ENCODE measurements at regions not wholly inside any gene's neighbourhood (a gene's known extent, or its start where the extent isn't known, plus 50 kb on each side); places are given as distances from the start of the nearest gene placed in this dataset.

DNA sequence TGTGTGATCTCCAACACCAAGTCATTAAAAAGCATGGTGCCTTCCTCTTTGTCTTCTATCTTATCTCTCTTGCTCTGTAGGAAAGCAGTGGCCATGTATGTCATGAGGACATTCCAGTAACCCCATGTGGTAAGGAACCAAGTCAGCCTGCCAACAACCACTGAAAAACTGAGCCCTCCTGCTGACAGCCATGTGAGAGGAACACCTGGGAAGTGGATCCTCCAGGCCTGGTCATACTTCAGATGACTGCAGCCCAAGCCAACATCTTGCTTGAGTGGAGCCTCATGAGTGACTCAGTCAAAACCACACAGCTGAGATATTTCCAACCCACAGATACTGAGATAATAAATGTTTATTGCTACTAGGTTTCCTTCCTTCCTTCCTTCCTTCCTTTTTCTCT is 597.3 kb downstream of the ZIC1 start:
- no peak overlapping the region for H3K27ac ChIP-seq (ENCODE audit: low read depth, low read length)
- H3K9me2 ChIP-seq (replicated peaks; ENCODE audit: control insufficient read depth, low read length), result no peaks in the 10 kb centered on the region
- no peaks in the 10 kb centered on the region for H3K79me2 ChIP-seq (ENCODE audit: control insufficient read depth, low read length)
- no peaks in the 10 kb centered on the region for H3K27me3 ChIP-seq (ENCODE audit: control insufficient read depth, low read length)
- H3K4me3 ChIP-seq (ENCODE audit: low read length), result no peak overlapping the region
- H3K36me3 ChIP-seq (ENCODE audit: control insufficient read depth, low read length), result no peaks in the 10 kb centered on the region
- no peak overlapping the region for H3K4me2 ChIP-seq (ENCODE audit: low read length)
- H4K20me1 ChIP-seq (ENCODE audit: control insufficient read depth, insufficient read depth, low read depth, low read length), result no peaks in the 10 kb centered on the region
- TF ChIP-seq EZH2phosphoT487 (IDR thresholded peaks at IDR 0.05; ENCODE audit: borderline replicate concordance, low read length), result no peak
- TF ChIP-seq CTCF (IDR thresholded peaks at IDR 0.05; ENCODE audit: low read depth, low read length, poor library complexity, severe bottlenecking), result no peak
- no peaks in the 10 kb centered on the region for H3K9me3 ChIP-seq (ENCODE audit: control insufficient read depth, insufficient read depth, low read length)
- H3K4me1 ChIP-seq (ENCODE audit: control insufficient read depth, low read length), result no peaks in the 10 kb centered on the region
- no peaks in the 10 kb centered on the region for H3F3A ChIP-seq (ENCODE audit: control insufficient read depth, insufficient read depth)

DNA sequence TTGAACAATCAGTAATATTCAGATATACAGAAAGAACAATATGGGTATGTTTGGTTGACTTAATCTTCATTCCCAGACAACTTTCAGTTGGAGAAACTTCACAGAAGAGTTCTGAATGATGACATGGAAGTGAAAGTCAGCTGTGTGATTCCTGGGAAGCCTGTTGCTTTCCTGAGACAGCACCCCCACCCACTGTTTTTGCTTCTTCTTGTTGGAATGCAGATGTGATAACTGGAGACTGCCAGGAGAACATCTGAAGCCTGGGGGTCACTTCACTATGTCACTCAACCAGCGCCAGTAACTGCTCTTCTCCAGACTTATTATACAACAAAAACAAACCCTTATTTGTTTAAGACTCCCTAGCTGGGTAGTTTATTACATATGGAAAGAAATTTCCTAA is 599.4 kb downstream of the ZIC1 start:
- Histone ChIP-seq H3K27me3 (ENCODE audit: control insufficient read depth, low read length) (no peaks in the 10 kb centered on the region), H3K4me3 (ENCODE audit: low read length) (no peak overlapping the region), H3K9me3 (ENCODE audit: control insufficient read depth, insufficient read depth, low read length) (no peaks in the 10 kb centered on the region), H3K36me3 (ENCODE audit: control insufficient read depth, low read length) (no peaks in the 10 kb centered on the region), H3K9me2 (replicated peaks; ENCODE audit: control insufficient read depth, low read length) (no peaks in the 10 kb centered on the region), H4K20me1 (ENCODE audit: control insufficient read depth, insufficient read depth, low read depth, low read length) (no peaks in the 10 kb centered on the region), H3F3A (ENCODE audit: control insufficient read depth, insufficient read depth) (no peaks in the 10 kb centered on the region), H3K4me2 (ENCODE audit: low read length) (no peak overlapping the region), H3K27ac (ENCODE audit: low read depth, low read length) (no peak overlapping the region), H3K4me1 (ENCODE audit: control insufficient read depth, low read length) (no peaks in the 10 kb centered on the region), H3K79me2 (ENCODE audit: control insufficient read depth, low read length) (no peaks in the 10 kb centered on the region)
- no peak for TF ChIP-seq CTCF (IDR thresholded peaks at IDR 0.05; ENCODE audit: low read depth, low read length, poor library complexity, severe bottlenecking)
- no peak for TF ChIP-seq EZH2phosphoT487 (IDR thresholded peaks at IDR 0.05; ENCODE audit: borderline replicate concordance, low read length)

GRCh38 chr3:148020861-148021260 is 611.7 kb downstream of the ZIC1 start:
- no peaks in the 10 kb centered on the region for H3K36me3 ChIP-seq (ENCODE audit: control insufficient read depth, low read length)
- H3K27me3 ChIP-seq (ENCODE audit: control insufficient read depth, low read length), result no peaks in the 10 kb centered on the region
- H3K79me2 ChIP-seq (ENCODE audit: control insufficient read depth, low read length), result no peaks in the 10 kb centered on the region
- H3K4me1 ChIP-seq (ENCODE audit: control insufficient read depth, low read length), result no peaks in the 10 kb centered on the region
- no peaks in the 10 kb centered on the region for H3F3A ChIP-seq (ENCODE audit: control insufficient read depth, insufficient read depth)
- H3K4me3 ChIP-seq (ENCODE audit: low read length), result no peak overlapping the region
- H3K27ac ChIP-seq (ENCODE audit: low read depth, low read length), result no peak overlapping the region
- no peaks in the 10 kb centered on the region for H3K9me2 ChIP-seq (replicated peaks; ENCODE audit: control insufficient read depth, low read length)
- H3K9me3 ChIP-seq (ENCODE audit: control insufficient read depth, insufficient read depth, low read length), result no peaks in the 10 kb centered on the region
- no peak overlapping the region for H3K4me2 ChIP-seq (ENCODE audit: low read length)
- TF ChIP-seq EZH2phosphoT487 (IDR thresholded peaks at IDR 0.05; ENCODE audit: borderline replicate concordance, low read length), result no peak
- no peak for TF ChIP-seq CTCF (IDR thresholded peaks at IDR 0.05; ENCODE audit: low read depth, low read length, poor library complexity, severe bottlenecking)
- no peaks in the 10 kb centered on the region for H4K20me1 ChIP-seq (ENCODE audit: control insufficient read depth, insufficient read depth, low read depth, low read length)

DNA sequence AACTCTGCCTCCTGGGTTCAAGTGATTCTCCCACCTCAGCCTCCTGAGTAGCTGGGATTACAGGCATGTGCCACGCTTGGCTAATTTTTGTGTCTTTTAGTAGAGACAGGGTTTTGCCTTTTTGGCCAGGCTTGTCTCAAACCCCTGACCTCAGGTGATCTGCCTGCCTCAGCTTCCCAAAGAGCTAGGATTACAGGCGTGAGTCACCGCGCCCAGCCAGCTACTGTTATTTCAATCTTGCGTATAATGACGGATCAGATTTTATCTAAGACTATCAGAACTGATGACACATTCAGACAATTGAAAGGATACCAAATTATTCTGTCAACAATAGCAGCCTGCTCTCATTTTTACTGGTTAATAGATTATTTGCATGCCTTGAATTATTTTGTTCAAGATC is 612.2 kb downstream of the ZIC1 start:
- H3K27me3 ChIP-seq (ENCODE audit: control insufficient read depth, low read length), result no peaks in the 10 kb centered on the region
- no peak overlapping the region for H3K4me3 ChIP-seq (ENCODE audit: low read length)
- H3F3A ChIP-seq (ENCODE audit: control insufficient read depth, insufficient read depth), result no peaks in the 10 kb centered on the region
- no peaks in the 10 kb centered on the region for H3K9me3 ChIP-seq (ENCODE audit: control insufficient read depth, insufficient read depth, low read length)
- TF ChIP-seq EZH2phosphoT487 (IDR thresholded peaks at IDR 0.05; ENCODE audit: borderline replicate concordance, low read length), result no peak
- H3K27ac ChIP-seq (ENCODE audit: low read depth, low read length), result no peak overlapping the region
- no peaks in the 10 kb centered on the region for H4K20me1 ChIP-seq (ENCODE audit: control insufficient read depth, insufficient read depth, low read depth, low read length)
- H3K4me1 ChIP-seq (ENCODE audit: control insufficient read depth, low read length), result no peaks in the 10 kb centered on the region
- no peaks in the 10 kb centered on the region for H3K79me2 ChIP-seq (ENCODE audit: control insufficient read depth, low read length)
- H3K36me3 ChIP-seq (ENCODE audit: control insufficient read depth, low read length), result no peaks in the 10 kb centered on the region
- H3K4me2 ChIP-seq (ENCODE audit: low read length), result no peak overlapping the region
- H3K9me2 ChIP-seq (replicated peaks; ENCODE audit: control insufficient read depth, low read length), result no peaks in the 10 kb centered on the region; the same call in 1 of the 2 replicates
